B cell (primary cell): ENCODE measurements at regions not wholly inside any gene's neighbourhood (a gene's known extent, or its start where the extent isn't known, plus 50 kb on each side); places are given as distances from the start of the nearest gene placed in this dataset.

ENCODE experiments used
- EZH2 ChIP-seq: IDR thresholded peaks from 2 replicates; pipeline ENCODE4 v1.6.1; 2012; ENCODE audit warnings: borderline replicate concordance, low read depth, mild to moderate bottlenecking, moderate library complexity, low read length; ENCODE audit not compliant: insufficient read depth, poor library complexity, severe bottlenecking
- TF ChIP-seq, protein P1 (sequence below): fragments of 200-600 bp; IDR thresholded peaks from one replicate; pipeline ENCODE4 v1.8.0; 2022; ENCODE audit warnings: antibody characterized with exemption, mild to moderate bottlenecking

GRCh38 chr12:105561546-105562198 is 231.2 kb downstream of the C12orf75 start:
- TF ChIP-seq, protein P1, sequence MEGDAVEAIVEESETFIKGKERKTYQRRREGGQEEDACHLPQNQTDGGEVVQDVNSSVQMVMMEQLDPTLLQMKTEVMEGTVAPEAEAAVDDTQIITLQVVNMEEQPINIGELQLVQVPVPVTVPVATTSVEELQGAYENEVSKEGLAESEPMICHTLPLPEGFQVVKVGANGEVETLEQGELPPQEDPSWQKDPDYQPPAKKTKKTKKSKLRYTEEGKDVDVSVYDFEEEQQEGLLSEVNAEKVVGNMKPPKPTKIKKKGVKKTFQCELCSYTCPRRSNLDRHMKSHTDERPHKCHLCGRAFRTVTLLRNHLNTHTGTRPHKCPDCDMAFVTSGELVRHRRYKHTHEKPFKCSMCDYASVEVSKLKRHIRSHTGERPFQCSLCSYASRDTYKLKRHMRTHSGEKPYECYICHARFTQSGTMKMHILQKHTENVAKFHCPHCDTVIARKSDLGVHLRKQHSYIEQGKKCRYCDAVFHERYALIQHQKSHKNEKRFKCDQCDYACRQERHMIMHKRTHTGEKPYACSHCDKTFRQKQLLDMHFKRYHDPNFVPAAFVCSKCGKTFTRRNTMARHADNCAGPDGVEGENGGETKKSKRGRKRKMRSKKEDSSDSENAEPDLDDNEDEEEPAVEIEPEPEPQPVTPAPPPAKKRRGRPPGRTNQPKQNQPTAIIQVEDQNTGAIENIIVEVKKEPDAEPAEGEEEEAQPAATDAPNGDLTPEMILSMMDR: no peak
- TF ChIP-seq EZH2: no peak
